ENCODE measurements at regions not wholly inside any gene's neighbourhood (a gene's known extent, or its start where the extent isn't known, plus 50 kb on each side); places are given as distances from the start of the nearest gene placed in this dataset.

- DNase-seq: no peak
- no peak for TF ChIP-seq CTCF (IDR thresholded peaks at IDR 0.05)
- Mint-ChIP-seq H3K27ac (no peak overlapping the region), H3K36me3 (ENCODE audit: low read depth) (no peaks in the 10 kb centered on the region), H3K4me3 (no peak overlapping the region), H3K4me1 (ENCODE audit: low read depth) (no peaks in the 10 kb centered on the region), H3K27me3 (no peaks in the 10 kb centered on the region), H3K9me3 (peaks cover 7% of the 10 kb centered on the region)
- ChIA-PET POLR2A (no interaction called here), CTCF (no interaction called here)
- ATAC-seq: no peak
- intact Hi-C loops (cut with micrococcal nuclease): no loop called here
These were observed 82.7 kb downstream of the KCNA4 start for GRCh38 chr11:29934115-29934638.

GRCh38 chr11:29916040-29916439 lies 100.8 kb downstream of the KCNA4 start:
- H3K4me3 Mint-ChIP-seq: no peak overlapping the region
- no peaks in the 10 kb centered on the region for H3K4me1 Mint-ChIP-seq (ENCODE audit: low read depth)
- no peaks in the 10 kb centered on the region for H3K27me3 Mint-ChIP-seq
- H3K27ac Mint-ChIP-seq: no peak overlapping the region
- POLR2A ChIA-PET: no interaction called here
- no peaks in the 10 kb centered on the region for H3K36me3 Mint-ChIP-seq (ENCODE audit: low read depth)
- intact Hi-C loops (cut with micrococcal nuclease): no loop called here
- no peak for TF ChIP-seq CTCF (IDR thresholded peaks at IDR 0.05)
- DNase-seq (no peak), ATAC-seq (no peak)
- H3K9me3 Mint-ChIP-seq: no peaks in the 10 kb centered on the region
- CTCF ChIA-PET: no interaction called here

- H3K27ac Mint-ChIP-seq: no peak overlapping the region
- ATAC-seq: no peak
These were observed 102.5 kb downstream of the KCNA4 start for GRCh38 chr11:29914203-29914930.

GRCh38 chr11:29913352-29913751 lies 103.5 kb downstream of the KCNA4 start:
- no peak for TF ChIP-seq CTCF (IDR thresholded peaks at IDR 0.05)
- ChIA-PET POLR2A (no interaction called here), CTCF (interaction anchor here (0.5 kb wide), 1 partner anchor 327 kb away, joined by 4 read pairs; no protein-coding TSS in a partner anchor)
- Mint-ChIP-seq H3K4me1 (ENCODE audit: low read depth) (no peaks in the 10 kb centered on the region), H3K27me3 (no peaks in the 10 kb centered on the region), H3K9me3 (peaks cover 2% of the 10 kb centered on the region), H3K36me3 (ENCODE audit: low read depth) (no peaks in the 10 kb centered on the region), H3K4me3 (no peak overlapping the region), H3K27ac (no peak overlapping the region)
- intact Hi-C loops (cut with micrococcal nuclease): no loop called here
- no peak for ATAC-seq
- no peak for DNase-seq

More at GRCh38 chr11:29914203-29914930, 102.5 kb downstream of the KCNA4 start:
- H3K9me3 Mint-ChIP-seq: peaks cover 2% of the 10 kb centered on the region
- H3K36me3 Mint-ChIP-seq (ENCODE audit: low read depth): no peaks in the 10 kb centered on the region
- H3K4me1 Mint-ChIP-seq (ENCODE audit: low read depth): no peaks in the 10 kb centered on the region
- no peaks in the 10 kb centered on the region for H3K27me3 Mint-ChIP-seq
- DNase-seq: no peak
- intact Hi-C loops (cut with micrococcal nuclease): no loop called here
- ChIA-PET POLR2A (no interaction called here), CTCF (no interaction called here)
- no peak overlapping the region for H3K4me3 Mint-ChIP-seq
- TF ChIP-seq CTCF (IDR thresholded peaks at IDR 0.05): no peak

- Mint-ChIP-seq H3K27me3 (no peaks in the 10 kb centered on the region), H3K4me3 (no peak overlapping the region), H3K9me3 (no peaks in the 10 kb centered on the region), H3K4me1 (ENCODE audit: low read depth) (no peaks in the 10 kb centered on the region), H3K27ac (no peak overlapping the region), H3K36me3 (ENCODE audit: low read depth) (no peaks in the 10 kb centered on the region)
- POLR2A ChIA-PET: no interaction called here
- no peak for TF ChIP-seq CTCF (IDR thresholded peaks at IDR 0.05)
- intact Hi-C loops (cut with micrococcal nuclease): no loop called here
- no peak for DNase-seq
- ATAC-seq: no peak
- CTCF ChIA-PET: no interaction called here
These were observed 116.4 kb downstream of the KCNA4 start for GRCh38 chr11:29900382-29900781.

All from activated CD8-positive, alpha-beta T cell treated with anti-CD3 and anti-CD28 coated beads for 36 hours (primary cell).